ENCODE measurements at regions not wholly inside any gene's neighbourhood (a gene's known extent, or its start where the extent isn't known, plus 50 kb on each side); places are given as distances from the start of the nearest gene placed in this dataset.

- no peak overlapping the region for H3K18ac ChIP-seq (ENCODE audit: insufficient read length, low read depth, low read length)
- no peak overlapping the region for H3K14ac ChIP-seq (ENCODE audit: insufficient read depth, low read length)
- no peaks in the 10 kb centered on the region for H3K27me3 ChIP-seq (ENCODE audit: insufficient read depth, low read length)
- H2BK15ac ChIP-seq (ENCODE audit: low read depth, low read length) = no peak overlapping the region
- H3K23ac ChIP-seq (ENCODE audit: insufficient read length, low read depth, low read length) = no peak overlapping the region
- no peak overlapping the region for H4K91ac ChIP-seq (ENCODE audit: insufficient read length, low read depth, low read length)
- no peak overlapping the region for H3K4ac ChIP-seq (ENCODE audit: low read depth, low read length)
- H3K4me1 ChIP-seq (ENCODE audit: insufficient read depth, low read length) = no peaks in the 10 kb centered on the region; the same call in 1 of the 2 replicates
- H2BK5ac ChIP-seq (ENCODE audit: insufficient read length, low read length) = no peak overlapping the region
- H3K9me3 ChIP-seq (ENCODE audit: control insufficient read depth, low read depth, low read length) = no peaks in the 10 kb centered on the region
- Mint-ChIP-seq H3K27me3 (ENCODE audit: low read depth) (0 out of 2 replicates have a peak, but pooled peaks cover 3% of the 10 kb centered on the region), H3K4me1 (peaks cover 32% of the 10 kb centered on the region in 2 experiments), H3K36me3 (ENCODE audit: insufficient read depth in 1 of 3, low read depth in 3 of 3) (no peaks in the 10 kb centered on the region; a peak in 1 of 7 replicates), H3K27ac (no peak overlapping the region), H3K9me3 (peaks cover 0 to 8% of the 10 kb centered on the region in 2 experiments; a peak in 1 of 5 replicates), H3K4me3 (no peak overlapping the region)
- no peak overlapping the region for H3K9ac ChIP-seq (ENCODE audit: extremely low read depth, insufficient read length, low read length)
- no peaks in the 10 kb centered on the region for H3K23me2 ChIP-seq (ENCODE audit: insufficient read length, low read depth, low read length, poor library complexity, severe bottlenecking)
- no CpG with 5 or more reads among the region's 6 CpGs for WGBS (ENCODE audit: extremely low coverage, insufficient read length, low lambda C conversion rate)
- no peaks in the 10 kb centered on the region for H4K20me1 ChIP-seq (ENCODE audit: control insufficient read depth, insufficient read depth, insufficient read length)
- H3K79me2 ChIP-seq (ENCODE audit: insufficient read depth, low read length) = no peaks in the 10 kb centered on the region
- no peak overlapping the region for H3K27ac ChIP-seq (ENCODE audit: insufficient read length, low read depth, low read length)
- TF ChIP-seq, protein P1, sequence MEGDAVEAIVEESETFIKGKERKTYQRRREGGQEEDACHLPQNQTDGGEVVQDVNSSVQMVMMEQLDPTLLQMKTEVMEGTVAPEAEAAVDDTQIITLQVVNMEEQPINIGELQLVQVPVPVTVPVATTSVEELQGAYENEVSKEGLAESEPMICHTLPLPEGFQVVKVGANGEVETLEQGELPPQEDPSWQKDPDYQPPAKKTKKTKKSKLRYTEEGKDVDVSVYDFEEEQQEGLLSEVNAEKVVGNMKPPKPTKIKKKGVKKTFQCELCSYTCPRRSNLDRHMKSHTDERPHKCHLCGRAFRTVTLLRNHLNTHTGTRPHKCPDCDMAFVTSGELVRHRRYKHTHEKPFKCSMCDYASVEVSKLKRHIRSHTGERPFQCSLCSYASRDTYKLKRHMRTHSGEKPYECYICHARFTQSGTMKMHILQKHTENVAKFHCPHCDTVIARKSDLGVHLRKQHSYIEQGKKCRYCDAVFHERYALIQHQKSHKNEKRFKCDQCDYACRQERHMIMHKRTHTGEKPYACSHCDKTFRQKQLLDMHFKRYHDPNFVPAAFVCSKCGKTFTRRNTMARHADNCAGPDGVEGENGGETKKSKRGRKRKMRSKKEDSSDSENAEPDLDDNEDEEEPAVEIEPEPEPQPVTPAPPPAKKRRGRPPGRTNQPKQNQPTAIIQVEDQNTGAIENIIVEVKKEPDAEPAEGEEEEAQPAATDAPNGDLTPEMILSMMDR (conservative IDR thresholded peaks at IDR 0.05) = no peak
- H3K4me2 ChIP-seq (ENCODE audit: insufficient read depth, insufficient read length, low read length) = no peak overlapping the region
- H2BK120ac ChIP-seq (ENCODE audit: low read depth, low read length, poor library complexity, severe bottlenecking) = no peak overlapping the region
- H3T11ph ChIP-seq (ENCODE audit: low read length) = no peak overlapping the region
- no peak overlapping the region for H2BK20ac ChIP-seq (ENCODE audit: low read depth, low read length, poor library complexity, severe bottlenecking)
- no peaks in the 10 kb centered on the region for H3K79me1 ChIP-seq (ENCODE audit: insufficient read depth, low read depth, low read length, poor library complexity, severe bottlenecking)
- no peak overlapping the region for H3K56ac ChIP-seq (ENCODE audit: insufficient read length, low read depth, low read length)
- no peak overlapping the region for H2AFZ ChIP-seq (ENCODE audit: low read length)
- no peak overlapping the region for H4K5ac ChIP-seq (ENCODE audit: insufficient read length, low read depth, low read length)
- no peak overlapping the region for H2AK5ac ChIP-seq (ENCODE audit: insufficient read length, low read length)
- DNase-seq = no peak
- no peak overlapping the region for H2BK12ac ChIP-seq (ENCODE audit: insufficient read length, low read depth, low read length)
- no peak overlapping the region for H4K8ac ChIP-seq (replicated peaks; ENCODE audit: insufficient read length, low read depth, low read length)
Measured at GRCh38 chr19:28843761-28844492, 369.0 kb downstream of the UQCRFS1 start.
